ENCODE measurements at regions not wholly inside any gene's neighbourhood (a gene's known extent, or its start where the extent isn't known, plus 50 kb on each side); places are given as distances from the start of the nearest gene placed in this dataset.

DNA sequence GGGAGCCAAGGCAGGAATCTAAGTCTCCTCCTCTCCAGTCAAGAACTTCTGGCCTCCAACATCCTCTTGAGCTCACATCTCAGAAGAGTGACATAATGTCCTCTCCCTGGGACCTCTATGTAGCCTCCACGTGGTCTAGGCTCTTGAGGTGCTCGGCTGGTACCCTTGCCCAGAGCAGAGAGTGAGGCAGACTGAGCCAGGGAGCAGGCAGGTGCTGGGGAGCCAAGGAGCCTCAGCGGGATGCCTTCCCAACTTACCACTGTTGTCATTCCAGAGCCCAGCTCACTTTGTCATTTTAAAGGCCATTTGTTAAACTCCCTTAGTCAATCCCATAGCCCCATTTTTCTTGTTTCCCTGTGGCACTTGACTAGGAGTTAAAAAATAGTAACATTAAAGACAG, 52.1 kb upstream of the DUSP22 start:
- no peaks in the 10 kb centered on the region; the same call in 1 of the 2 replicates for H3K27me3 Mint-ChIP-seq (ENCODE audit: low read depth)
- CTCF ChIA-PET, result interaction anchor here (1.2 kb wide), 2 partner anchors 20 to 24 kb away, joined by 3 read pairs; no protein-coding TSS in a partner anchor
- H3K4me1 Mint-ChIP-seq, result peaks cover 30% of the 10 kb centered on the region

DNA sequence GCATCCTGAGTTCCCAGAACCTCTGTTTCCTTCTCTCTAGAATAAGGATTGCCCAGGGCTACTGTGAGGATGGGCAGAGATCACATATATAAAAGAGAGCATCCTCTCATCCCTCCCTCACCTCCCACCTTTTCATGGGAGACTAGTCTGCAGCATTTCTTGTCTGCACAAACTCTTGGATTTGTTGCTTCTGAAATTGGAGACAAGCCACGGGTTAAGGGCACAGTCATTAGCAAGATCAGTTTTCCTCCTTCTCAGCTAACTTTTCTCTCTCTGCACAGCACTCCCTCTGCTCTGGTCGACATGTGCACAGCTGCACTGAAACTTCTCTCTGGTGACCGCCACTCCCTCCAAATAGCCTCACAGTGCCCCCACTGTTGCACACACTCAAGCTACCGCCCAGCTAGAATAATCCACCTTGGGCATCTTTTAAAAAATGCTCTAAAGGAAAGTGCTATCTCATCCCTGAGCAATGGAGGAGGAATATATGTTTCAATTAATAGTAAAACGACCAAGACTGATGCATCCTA, 50.9 kb upstream of the DUSP22 start:
- Mint-ChIP-seq H3K36me3 (no peaks in the 10 kb centered on the region), H3K4me1 (peaks cover 20% of the 10 kb centered on the region), H3K9me3 (peaks cover 6% of the 10 kb centered on the region; the same call in 1 of the 2 replicates), H3K4me3 (no peak overlapping the region), H3K27ac (no peak overlapping the region), H3K27me3 (ENCODE audit: low read depth) (no peaks in the 10 kb centered on the region; the same call in 1 of the 2 replicates)
- ATAC-seq (no peak), DNase-seq (ENCODE audit: low spot score) (no peak)
- ChIA-PET POLR2A (no interaction called here), CTCF (no interaction called here)
- TF ChIP-seq SMAD4 (CRISPR knock-in tag; IDR thresholded peaks at IDR 0.05) (no peak), SP1 (CRISPR knock-in tag; conservative IDR thresholded peaks at IDR 0.05) (no peak), ZNF317 (CRISPR knock-in tag; IDR thresholded peaks at IDR 0.05; ENCODE audit: borderline replicate concordance, low read depth) (no peak), ZNF232 (CRISPR knock-in tag; IDR thresholded peaks at IDR 0.05) (no peak), ZBTB21 (CRISPR knock-in tag; IDR thresholded peaks at IDR 0.05; ENCODE audit: borderline replicate concordance) (no peak), JAZF1 (CRISPR knock-in tag; IDR thresholded peaks at IDR 0.05) (no peak)
- TF ChIP-seq, protein P1, sequence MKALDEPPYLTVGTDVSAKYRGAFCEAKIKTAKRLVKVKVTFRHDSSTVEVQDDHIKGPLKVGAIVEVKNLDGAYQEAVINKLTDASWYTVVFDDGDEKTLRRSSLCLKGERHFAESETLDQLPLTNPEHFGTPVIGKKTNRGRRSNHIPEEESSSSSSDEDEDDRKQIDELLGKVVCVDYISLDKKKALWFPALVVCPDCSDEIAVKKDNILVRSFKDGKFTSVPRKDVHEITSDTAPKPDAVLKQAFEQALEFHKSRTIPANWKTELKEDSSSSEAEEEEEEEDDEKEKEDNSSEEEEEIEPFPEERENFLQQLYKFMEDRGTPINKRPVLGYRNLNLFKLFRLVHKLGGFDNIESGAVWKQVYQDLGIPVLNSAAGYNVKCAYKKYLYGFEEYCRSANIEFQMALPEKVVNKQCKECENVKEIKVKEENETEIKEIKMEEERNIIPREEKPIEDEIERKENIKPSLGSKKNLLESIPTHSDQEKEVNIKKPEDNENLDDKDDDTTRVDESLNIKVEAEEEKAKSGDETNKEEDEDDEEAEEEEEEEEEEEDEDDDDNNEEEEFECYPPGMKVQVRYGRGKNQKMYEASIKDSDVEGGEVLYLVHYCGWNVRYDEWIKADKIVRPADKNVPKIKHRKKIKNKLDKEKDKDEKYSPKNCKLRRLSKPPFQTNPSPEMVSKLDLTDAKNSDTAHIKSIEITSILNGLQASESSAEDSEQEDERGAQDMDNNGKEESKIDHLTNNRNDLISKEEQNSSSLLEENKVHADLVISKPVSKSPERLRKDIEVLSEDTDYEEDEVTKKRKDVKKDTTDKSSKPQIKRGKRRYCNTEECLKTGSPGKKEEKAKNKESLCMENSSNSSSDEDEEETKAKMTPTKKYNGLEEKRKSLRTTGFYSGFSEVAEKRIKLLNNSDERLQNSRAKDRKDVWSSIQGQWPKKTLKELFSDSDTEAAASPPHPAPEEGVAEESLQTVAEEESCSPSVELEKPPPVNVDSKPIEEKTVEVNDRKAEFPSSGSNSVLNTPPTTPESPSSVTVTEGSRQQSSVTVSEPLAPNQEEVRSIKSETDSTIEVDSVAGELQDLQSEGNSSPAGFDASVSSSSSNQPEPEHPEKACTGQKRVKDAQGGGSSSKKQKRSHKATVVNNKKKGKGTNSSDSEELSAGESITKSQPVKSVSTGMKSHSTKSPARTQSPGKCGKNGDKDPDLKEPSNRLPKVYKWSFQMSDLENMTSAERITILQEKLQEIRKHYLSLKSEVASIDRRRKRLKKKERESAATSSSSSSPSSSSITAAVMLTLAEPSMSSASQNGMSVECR (CRISPR knock-in tag; IDR thresholded peaks at IDR 0.05; ENCODE audit: borderline replicate concordance), result no peak
- TF ChIP-seq, protein P2, sequence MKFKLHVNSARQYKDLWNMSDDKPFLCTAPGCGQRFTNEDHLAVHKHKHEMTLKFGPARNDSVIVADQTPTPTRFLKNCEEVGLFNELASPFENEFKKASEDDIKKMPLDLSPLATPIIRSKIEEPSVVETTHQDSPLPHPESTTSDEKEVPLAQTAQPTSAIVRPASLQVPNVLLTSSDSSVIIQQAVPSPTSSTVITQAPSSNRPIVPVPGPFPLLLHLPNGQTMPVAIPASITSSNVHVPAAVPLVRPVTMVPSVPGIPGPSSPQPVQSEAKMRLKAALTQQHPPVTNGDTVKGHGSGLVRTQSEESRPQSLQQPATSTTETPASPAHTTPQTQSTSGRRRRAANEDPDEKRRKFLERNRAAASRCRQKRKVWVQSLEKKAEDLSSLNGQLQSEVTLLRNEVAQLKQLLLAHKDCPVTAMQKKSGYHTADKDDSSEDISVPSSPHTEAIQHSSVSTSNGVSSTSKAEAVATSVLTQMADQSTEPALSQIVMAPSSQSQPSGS (CRISPR knock-in tag; IDR thresholded peaks at IDR 0.05; ENCODE audit: borderline replicate concordance, low read depth), result no peak

More for the DNA sequence above, 52.1 kb upstream of the DUSP22 start:
- Mint-ChIP-seq H3K9me3 (peaks cover 6% of the 10 kb centered on the region; the same call in 1 of the 2 replicates), H3K36me3 (no peaks in the 10 kb centered on the region), H3K27ac (no peak overlapping the region), H3K4me3 (no peak overlapping the region)
- no peak for DNase-seq (ENCODE audit: low spot score)
- TF ChIP-seq, protein P2 (CRISPR knock-in tag; IDR thresholded peaks at IDR 0.05; ENCODE audit: borderline replicate concordance, low read depth), result no peak
- TF ChIP-seq EMX1 (CRISPR knock-in tag; IDR thresholded peaks at IDR 0.05) (no peak), RELA (CRISPR knock-in tag; IDR thresholded peaks at IDR 0.05; ENCODE audit: borderline replicate concordance) (no peak), CREB1 (CRISPR knock-in tag; IDR thresholded peaks at IDR 0.05) (no peak), MYBL2 (CRISPR knock-in tag; IDR thresholded peaks at IDR 0.05) (no peak), ZNF219 (CRISPR knock-in tag; IDR thresholded peaks at IDR 0.05; ENCODE audit: borderline replicate concordance) (no peak), NR1H2 (CRISPR knock-in tag; IDR thresholded peaks at IDR 0.05) (no peak), ZNF416 (CRISPR knock-in tag; IDR thresholded peaks at IDR 0.05) (no peak), JUN (CRISPR knock-in tag; IDR thresholded peaks at IDR 0.05) (no peak)
- TF ChIP-seq, protein P3, sequence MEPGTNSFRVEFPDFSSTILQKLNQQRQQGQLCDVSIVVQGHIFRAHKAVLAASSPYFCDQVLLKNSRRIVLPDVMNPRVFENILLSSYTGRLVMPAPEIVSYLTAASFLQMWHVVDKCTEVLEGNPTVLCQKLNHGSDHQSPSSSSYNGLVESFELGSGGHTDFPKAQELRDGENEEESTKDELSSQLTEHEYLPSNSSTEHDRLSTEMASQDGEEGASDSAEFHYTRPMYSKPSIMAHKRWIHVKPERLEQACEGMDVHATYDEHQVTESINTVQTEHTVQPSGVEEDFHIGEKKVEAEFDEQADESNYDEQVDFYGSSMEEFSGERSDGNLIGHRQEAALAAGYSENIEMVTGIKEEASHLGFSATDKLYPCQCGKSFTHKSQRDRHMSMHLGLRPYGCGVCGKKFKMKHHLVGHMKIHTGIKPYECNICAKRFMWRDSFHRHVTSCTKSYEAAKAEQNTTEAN (CRISPR knock-in tag; IDR thresholded peaks at IDR 0.05), result no peak
- TF ChIP-seq, protein P1 (CRISPR knock-in tag; IDR thresholded peaks at IDR 0.05; ENCODE audit: borderline replicate concordance), result no peak
- POLR2A ChIA-PET, result no interaction called here
- ATAC-seq, result peak; percentile 56
